ENCODE measurements at regions not wholly inside any gene's neighbourhood (a gene's known extent, or its start where the extent isn't known, plus 50 kb on each side); places are given as distances from the start of the nearest gene placed in this dataset.

DNA sequence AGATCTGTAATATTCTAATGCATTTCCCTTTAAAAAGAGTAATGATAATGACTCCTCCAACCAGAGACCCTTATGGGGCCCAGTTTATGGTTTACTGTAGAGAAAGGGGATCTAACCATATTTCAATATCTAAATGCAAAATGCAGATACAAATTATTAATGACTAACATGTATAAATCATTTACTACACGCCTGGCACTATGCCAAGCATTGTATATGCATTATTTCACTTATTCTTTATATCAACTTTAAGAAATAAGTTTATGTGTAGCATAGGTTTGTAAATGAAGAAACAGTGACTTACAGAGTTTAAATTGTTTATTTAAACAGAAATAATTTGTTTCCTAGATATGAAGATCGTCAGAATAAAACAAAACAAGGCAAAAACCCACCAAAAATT, 86.2 kb upstream of the SCEL start:
- no peak overlapping the region for H3K4me3 ChIP-seq (ENCODE audit: low read depth, low read length)
- peak; percentile 2 for DNase-seq (ENCODE audit: low read depth)
- TF ChIP-seq, protein P1, sequence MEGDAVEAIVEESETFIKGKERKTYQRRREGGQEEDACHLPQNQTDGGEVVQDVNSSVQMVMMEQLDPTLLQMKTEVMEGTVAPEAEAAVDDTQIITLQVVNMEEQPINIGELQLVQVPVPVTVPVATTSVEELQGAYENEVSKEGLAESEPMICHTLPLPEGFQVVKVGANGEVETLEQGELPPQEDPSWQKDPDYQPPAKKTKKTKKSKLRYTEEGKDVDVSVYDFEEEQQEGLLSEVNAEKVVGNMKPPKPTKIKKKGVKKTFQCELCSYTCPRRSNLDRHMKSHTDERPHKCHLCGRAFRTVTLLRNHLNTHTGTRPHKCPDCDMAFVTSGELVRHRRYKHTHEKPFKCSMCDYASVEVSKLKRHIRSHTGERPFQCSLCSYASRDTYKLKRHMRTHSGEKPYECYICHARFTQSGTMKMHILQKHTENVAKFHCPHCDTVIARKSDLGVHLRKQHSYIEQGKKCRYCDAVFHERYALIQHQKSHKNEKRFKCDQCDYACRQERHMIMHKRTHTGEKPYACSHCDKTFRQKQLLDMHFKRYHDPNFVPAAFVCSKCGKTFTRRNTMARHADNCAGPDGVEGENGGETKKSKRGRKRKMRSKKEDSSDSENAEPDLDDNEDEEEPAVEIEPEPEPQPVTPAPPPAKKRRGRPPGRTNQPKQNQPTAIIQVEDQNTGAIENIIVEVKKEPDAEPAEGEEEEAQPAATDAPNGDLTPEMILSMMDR (IDR thresholded peaks at IDR 0.05; ENCODE audit: insufficient read depth, low read length), result no peak

DNA sequence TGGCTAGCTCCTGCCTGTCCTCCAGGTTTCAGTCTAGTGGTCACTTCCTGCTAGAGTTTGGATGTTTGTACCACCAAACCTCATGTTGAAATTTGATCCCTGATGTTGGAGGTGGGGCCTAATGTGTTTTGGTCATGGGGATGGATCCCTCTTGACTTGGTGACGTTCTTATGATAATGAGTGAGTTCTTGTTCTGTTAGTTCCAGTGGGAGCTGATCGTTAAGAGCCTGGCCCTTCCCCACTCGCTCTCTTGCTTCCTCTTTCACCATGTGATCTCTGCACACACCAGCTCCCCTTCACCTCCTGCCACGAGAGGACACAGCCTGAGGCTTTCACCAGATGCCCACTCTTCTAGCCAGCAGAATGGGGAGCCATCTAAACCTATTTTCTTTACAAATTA, 86.8 kb upstream of the SCEL start:
- H3K4me3 ChIP-seq (ENCODE audit: low read depth, low read length), result no peak overlapping the region
- no peak for DNase-seq (ENCODE audit: low read depth)
- TF ChIP-seq, protein P1 (IDR thresholded peaks at IDR 0.05; ENCODE audit: insufficient read depth, low read length), result no peak

DNA sequence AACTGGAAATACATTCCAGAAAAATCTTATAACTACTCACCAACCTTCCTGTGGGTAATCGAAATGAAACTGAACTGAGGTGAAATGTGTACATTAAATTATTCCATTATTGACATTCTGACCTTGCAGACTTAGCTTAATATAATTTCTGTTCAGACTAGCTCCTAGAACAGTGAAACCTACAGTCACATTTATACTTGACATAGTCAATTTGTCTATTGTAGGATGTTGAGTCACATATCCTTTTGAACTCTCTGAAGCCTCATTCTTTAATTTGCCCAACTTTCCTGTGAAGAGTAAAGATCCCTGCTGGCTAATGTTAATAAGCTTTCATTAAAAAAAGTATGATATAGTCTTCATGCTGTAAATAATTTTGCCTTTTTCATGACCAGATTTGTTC, 92.0 kb upstream of the SCEL start:
- H3K4me3 ChIP-seq (ENCODE audit: low read depth, low read length), result no peak overlapping the region
- no peak for DNase-seq (ENCODE audit: low read depth)
- TF ChIP-seq, protein P1 (IDR thresholded peaks at IDR 0.05; ENCODE audit: insufficient read depth, low read length), result no peak

DNA sequence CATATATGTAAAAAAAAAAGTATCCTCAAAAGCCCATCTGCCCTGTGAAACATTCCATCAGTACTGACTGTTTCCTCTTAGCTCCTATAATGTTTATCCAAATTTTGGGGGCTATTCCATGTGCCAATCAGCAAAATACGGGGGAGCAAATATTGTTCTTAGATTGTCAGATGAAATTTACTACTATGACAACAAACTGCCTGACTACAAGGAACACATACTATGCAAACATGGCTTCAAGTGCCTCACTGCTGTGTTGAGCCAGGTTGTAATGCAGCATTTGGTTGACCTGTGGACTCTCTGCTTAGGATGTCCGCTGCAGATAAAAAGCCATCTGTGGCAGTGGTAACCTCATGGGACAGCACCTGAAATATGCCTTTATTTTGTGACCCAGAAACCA, 98.2 kb upstream of the SCEL start:
- no peak overlapping the region for H3K4me3 ChIP-seq (ENCODE audit: low read depth, low read length)
- no peak for DNase-seq (ENCODE audit: low read depth)
- TF ChIP-seq, protein P1 (IDR thresholded peaks at IDR 0.05; ENCODE audit: insufficient read depth, low read length), result no peak

DNA sequence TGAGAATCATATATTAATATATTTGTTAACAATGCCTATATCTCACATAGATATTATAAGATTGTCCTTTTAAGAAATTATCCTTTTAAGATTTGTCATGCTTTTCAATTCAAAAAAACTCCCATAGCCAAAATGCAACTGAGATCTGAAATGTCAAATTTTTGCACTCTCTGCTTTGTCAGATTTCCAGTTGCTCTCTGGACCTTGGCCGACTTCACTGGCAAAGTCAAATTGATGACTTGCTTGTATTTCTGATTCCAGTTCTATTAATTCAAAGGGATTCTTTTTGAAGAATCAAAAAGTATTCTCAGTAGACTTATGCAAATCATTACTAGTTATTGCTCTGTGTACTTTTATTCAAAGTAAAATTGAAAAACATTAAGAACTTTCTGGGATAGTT, 101.2 kb upstream of the SCEL start:
- DNase-seq (ENCODE audit: low read depth), result no peak
- TF ChIP-seq, protein P1 (IDR thresholded peaks at IDR 0.05; ENCODE audit: insufficient read depth, low read length), result no peak
- H3K4me3 ChIP-seq (ENCODE audit: low read depth, low read length), result no peak overlapping the region

DNA sequence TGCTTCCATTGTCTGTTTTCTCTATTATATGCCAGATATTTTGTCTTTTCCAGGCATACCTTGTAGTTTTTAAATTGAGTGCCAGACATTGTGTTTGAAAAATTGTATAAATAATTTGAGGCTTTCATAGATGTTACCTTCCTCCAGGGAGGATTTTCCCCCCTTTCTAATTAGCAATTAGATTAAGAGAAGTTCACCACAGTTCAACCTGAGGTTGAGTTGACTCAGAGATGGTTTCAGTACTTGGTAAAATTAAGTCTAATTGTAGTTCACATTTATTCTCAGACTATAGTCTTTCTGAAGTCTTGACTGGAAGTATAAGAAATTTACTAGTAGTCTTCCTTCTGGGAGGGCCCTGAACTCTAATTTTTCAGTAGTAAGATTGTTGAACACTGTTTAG, 104.1 kb upstream of the SCEL start:
- TF ChIP-seq, protein P1 (IDR thresholded peaks at IDR 0.05; ENCODE audit: insufficient read depth, low read length), result no peak
- DNase-seq (ENCODE audit: low read depth), result no peak
- no peak overlapping the region for H3K4me3 ChIP-seq (ENCODE audit: low read depth, low read length)

DNA sequence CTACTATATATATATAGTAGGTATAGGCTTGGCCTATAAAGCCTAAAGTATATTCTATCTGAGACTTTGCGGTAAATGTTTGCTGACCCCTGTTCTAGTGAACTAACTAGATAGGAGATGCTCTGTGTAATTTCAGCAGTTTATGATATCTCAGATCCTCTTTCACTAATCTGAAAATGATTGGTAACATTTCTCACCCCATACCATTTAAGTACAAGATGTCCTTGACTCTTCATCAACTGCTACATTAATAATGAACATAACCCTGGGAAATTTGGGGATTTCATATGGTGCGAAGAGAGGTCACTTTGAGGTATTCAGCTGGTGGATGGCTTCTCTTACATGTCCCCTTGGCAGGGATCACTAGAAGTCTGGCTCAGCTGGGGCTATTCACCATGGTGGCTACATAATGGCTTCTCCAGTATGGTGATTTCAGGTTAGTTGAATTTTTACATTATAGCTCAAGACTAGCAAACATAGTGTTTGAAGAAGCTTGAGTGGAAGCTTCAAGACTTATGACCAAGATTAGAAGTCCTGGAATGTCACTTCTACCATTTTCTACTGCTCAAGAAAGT, 103.6 kb upstream of the MYCBP2 start:
- H3K4me3 ChIP-seq (ENCODE audit: low read depth, low read length), result no peak overlapping the region
- DNase-seq (ENCODE audit: low read depth), result no peak
- TF ChIP-seq, protein P1 (IDR thresholded peaks at IDR 0.05; ENCODE audit: insufficient read depth, low read length), result no peak
